Coronary artery (tissue), 2 donors: ENCODE measurements at regions not wholly inside any gene's neighbourhood (a gene's known extent, or its start where the extent isn't known, plus 50 kb on each side); places are given as distances from the start of the nearest gene placed in this dataset.

ENCODE experiments used
- DNase-seq: peaks from one replicate; pipeline ENCODE4 v3.0.0-alpha.2; 2017; ENCODE audit warnings: low spot score
- H3K27ac ChIP-seq, 2 donors: fragments of 200-600 bp; sonication (generic); one replicate each; pipeline ENCODE4 v1.5.1; 2016 to 2019
- H3K4me3 ChIP-seq: fragments of 200-600 bp; sonication (generic); 2 replicates; pipeline ENCODE4 v1.5.1; 2016; ENCODE audit warnings: mild to moderate bottlenecking, moderate library complexity
- TF ChIP-seq, protein P1 (sequence below): fragments of 200-600 bp; sonication (generic); IDR thresholded peaks from one replicate; pipeline ENCODE4 v1.5.1; 2019; ENCODE audit warnings: antibody characterized with exemption

DNA sequence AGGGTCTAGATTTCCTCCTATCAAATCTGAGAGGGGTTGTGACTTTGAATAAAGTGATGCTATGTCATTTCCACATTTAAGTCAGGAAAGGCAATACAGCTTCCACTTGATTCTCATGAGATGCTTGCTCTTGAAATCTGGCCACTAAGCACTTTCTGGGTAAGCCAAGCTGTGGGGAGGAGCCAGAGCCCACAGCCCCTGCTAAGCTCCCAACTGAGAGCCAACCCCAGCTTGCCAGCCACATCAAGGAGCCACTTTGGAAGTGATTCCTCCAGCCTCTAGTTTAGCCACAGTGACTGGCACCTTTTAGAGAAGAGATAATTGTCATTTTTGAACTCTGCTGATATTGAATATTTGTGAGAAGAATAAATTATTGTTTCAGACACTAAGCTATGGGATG, 1441.5 kb upstream of the IGFBP7 start:
- no peak for DNase-seq
- TF ChIP-seq, protein P1, sequence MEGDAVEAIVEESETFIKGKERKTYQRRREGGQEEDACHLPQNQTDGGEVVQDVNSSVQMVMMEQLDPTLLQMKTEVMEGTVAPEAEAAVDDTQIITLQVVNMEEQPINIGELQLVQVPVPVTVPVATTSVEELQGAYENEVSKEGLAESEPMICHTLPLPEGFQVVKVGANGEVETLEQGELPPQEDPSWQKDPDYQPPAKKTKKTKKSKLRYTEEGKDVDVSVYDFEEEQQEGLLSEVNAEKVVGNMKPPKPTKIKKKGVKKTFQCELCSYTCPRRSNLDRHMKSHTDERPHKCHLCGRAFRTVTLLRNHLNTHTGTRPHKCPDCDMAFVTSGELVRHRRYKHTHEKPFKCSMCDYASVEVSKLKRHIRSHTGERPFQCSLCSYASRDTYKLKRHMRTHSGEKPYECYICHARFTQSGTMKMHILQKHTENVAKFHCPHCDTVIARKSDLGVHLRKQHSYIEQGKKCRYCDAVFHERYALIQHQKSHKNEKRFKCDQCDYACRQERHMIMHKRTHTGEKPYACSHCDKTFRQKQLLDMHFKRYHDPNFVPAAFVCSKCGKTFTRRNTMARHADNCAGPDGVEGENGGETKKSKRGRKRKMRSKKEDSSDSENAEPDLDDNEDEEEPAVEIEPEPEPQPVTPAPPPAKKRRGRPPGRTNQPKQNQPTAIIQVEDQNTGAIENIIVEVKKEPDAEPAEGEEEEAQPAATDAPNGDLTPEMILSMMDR, result no peak
- Histone ChIP-seq H3K4me3 (no peak overlapping the region), H3K27ac (no peak overlapping the region)

- no peak overlapping the region for H3K27ac ChIP-seq
- H3K4me3 ChIP-seq, result no peak overlapping the region
- no peak for DNase-seq
- TF ChIP-seq, protein P1, result no peak
Observed at GRCh38 chr4:58543465-58543864, 1433.3 kb upstream of the IGFBP7 start.

- Histone ChIP-seq H3K27ac (no peak overlapping the region), H3K4me3 (no peak overlapping the region)
- TF ChIP-seq, protein P1, result no peak
- DNase-seq, result no peak
Observed at GRCh38 chr4:58541926-58542325, 1431.7 kb upstream of the IGFBP7 start.

DNA sequence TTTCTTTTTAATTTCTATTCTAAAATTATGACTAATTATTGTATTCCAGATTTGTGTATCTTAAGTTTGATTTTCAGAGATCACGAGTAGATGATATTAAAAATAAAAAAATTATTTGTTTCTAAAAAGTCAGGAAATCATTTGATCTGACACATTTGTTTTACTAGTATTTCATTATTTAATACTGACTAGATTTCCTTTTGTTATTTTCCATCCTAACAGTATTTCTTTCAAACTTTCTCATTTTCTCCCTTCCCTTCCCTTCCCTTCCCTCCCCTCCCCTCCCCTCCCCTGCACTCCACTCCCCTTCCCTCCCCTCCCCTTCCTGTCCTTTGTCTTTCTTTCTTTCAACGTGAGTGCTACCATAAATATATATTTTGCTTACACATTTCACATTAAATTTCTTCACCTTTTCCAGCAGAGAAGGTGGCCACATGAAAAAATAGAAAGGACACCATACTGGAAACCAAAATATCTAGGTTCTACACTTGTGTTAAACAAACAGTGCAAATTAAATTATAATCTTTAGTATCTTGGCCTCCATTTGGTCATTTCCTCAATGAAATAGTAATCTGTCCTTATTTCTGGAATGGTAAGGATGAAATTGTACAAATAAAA, 1412.7 kb upstream of the IGFBP7 start:
- DNase-seq, result no peak
- TF ChIP-seq, protein P1, result no peak
- Histone ChIP-seq H3K27ac (no peak overlapping the region), H3K4me3 (no peak overlapping the region)

- no peak for DNase-seq
- Histone ChIP-seq H3K27ac (no peak overlapping the region), H3K4me3 (no peak overlapping the region)
- TF ChIP-seq, protein P1, result no peak
Observed at GRCh38 chr4:58515226-58515625, 1405.0 kb upstream of the IGFBP7 start.

GRCh38 chr4:58514299-58514698, 1404.1 kb upstream of the IGFBP7 start:
- Histone ChIP-seq H3K27ac (no peak overlapping the region), H3K4me3 (no peak overlapping the region)
- TF ChIP-seq, protein P1, result no peak
- DNase-seq, result no peak

GRCh38 chr4:58510652-58511051, 1400.5 kb upstream of the IGFBP7 start:
- Histone ChIP-seq H3K27ac (no peak overlapping the region), H3K4me3 (no peak overlapping the region)
- TF ChIP-seq, protein P1, result no peak
- no peak for DNase-seq
